ENCODE measurements at regions not wholly inside any gene's neighbourhood (a gene's known extent, or its start where the extent isn't known, plus 50 kb on each side); places are given as distances from the start of the nearest gene placed in this dataset.

DNA sequence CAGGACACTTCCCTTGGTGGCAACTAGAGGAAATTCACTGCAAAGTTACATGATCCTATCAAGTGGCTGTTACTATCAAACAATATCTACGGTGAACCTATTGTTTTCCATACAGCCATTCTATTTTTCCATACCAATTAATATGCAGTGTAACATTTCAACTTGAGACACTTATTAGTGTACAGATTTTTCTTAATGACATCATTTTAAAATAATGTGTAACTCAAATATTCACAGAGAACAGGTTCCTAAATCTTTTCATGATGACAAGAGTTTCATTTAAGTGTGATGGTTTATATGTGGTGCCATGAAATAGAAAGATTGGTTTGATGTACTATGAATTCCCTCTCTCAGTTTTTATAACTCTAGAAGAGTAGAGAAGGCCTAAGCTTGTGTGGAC is 291.2 kb upstream of the SOX5 start:
- no peaks in the 10 kb centered on the region for H3K36me3 ChIP-seq (ENCODE audit: insufficient read depth, low read length)
- no peak overlapping the region for H2AFZ ChIP-seq (ENCODE audit: low read depth, low read length)
- no peaks in the 10 kb centered on the region for H3K4me1 ChIP-seq (ENCODE audit: insufficient read depth, low read length)
- no peak overlapping the region for H3K4me3 ChIP-seq (ENCODE audit: low read length)
- H3K9me3 ChIP-seq (ENCODE audit: low read length): no peaks in the 10 kb centered on the region
- no peaks in the 10 kb centered on the region for H3K27me3 ChIP-seq (ENCODE audit: insufficient read depth, low read length)

DNA sequence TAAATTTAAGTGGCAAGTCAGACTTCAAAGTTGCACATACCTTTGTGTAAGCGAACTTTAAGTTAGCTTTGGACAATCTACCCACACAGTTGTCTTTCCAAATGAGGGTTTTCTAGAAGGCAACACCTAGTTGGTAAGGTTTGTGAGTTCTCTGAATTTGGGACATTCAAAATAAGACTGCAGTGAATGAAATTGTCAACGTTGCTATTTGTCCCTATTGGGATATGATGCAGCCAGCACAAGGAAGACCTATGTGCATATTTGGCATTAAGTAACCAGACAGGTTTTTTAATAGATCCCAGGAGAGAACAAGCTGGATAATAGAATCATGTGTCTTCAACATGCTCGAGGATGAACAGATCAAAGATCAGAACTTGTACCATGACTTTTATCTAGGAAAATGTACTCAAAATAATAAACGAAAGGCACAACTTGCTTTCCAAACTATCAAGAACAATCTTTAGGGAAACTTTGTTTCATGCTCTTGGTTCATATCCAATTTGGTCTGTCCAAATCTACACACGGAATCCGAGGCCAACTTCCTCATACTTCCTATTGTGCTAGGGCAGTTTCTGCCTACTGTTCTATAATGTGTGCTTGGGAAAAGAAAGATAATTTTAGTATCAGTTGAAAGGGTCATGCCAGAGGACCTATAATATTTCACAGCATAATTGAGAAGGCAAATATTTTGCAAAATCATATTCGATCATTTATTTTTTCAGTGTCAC is 284.2 kb upstream of the SOX5 start:
- Histone ChIP-seq H3K27me3 (ENCODE audit: insufficient read depth, low read length) (no peaks in the 10 kb centered on the region), H3K4me3 (ENCODE audit: low read length) (no peak overlapping the region), H3K4me1 (ENCODE audit: insufficient read depth, low read length) (peaks cover 27% of the 10 kb centered on the region), H3K9me3 (ENCODE audit: low read length) (no peaks in the 10 kb centered on the region), H3K36me3 (ENCODE audit: insufficient read depth, low read length) (no peaks in the 10 kb centered on the region), H2AFZ (ENCODE audit: low read depth, low read length) (no peak overlapping the region)

DNA sequence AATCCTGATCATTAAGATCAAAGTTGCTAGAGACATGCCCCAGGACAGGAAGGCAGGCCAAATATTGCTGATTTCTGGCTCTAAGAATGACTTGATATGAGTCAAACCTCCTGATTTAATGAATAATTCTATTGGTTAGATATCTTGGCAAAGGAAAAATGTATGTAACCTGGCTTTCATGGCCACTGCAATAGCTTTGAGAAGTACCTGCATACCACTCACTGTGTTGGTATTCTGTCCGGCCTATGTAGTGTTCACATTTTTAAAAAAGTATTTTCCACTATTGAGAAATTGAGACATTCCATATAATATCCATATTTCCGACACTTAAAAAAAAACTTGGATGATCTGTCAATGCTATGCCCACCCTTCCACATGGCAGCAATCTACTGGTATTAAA is 283.1 kb upstream of the SOX5 start:
- no peak overlapping the region for H3K4me3 ChIP-seq (ENCODE audit: low read length)
- no peaks in the 10 kb centered on the region for H3K9me3 ChIP-seq (ENCODE audit: low read length)
- no peaks in the 10 kb centered on the region for H3K27me3 ChIP-seq (ENCODE audit: insufficient read depth, low read length)
- no peak overlapping the region for H2AFZ ChIP-seq (ENCODE audit: low read depth, low read length)
- no peaks in the 10 kb centered on the region for H3K36me3 ChIP-seq (ENCODE audit: insufficient read depth, low read length)
- peaks cover 32% of the 10 kb centered on the region for H3K4me1 ChIP-seq (ENCODE audit: insufficient read depth, low read length)

DNA sequence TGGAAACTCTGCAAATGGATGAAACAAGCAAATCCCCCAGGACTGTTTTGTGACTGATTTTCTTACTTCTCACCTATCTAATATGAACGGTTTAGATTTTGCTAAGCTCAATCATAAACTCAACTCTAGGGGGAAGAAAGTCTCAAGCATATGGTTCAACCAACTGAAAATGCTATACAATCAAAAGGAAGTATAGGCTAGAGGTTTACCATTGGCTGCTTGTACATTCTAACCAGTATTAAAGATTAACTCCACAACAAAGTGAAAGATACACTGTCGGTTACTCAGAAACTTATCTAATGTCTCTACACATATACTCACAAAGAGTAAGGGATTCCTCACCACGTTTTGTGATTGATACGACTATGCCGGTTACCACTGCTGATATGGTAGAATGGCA is 281.8 kb upstream of the SOX5 start:
- Histone ChIP-seq H3K36me3 (ENCODE audit: insufficient read depth, low read length) (no peaks in the 10 kb centered on the region), H3K9me3 (ENCODE audit: low read length) (no peaks in the 10 kb centered on the region), H3K27me3 (ENCODE audit: insufficient read depth, low read length) (no peaks in the 10 kb centered on the region), H2AFZ (ENCODE audit: low read depth, low read length) (no peak overlapping the region), H3K4me3 (ENCODE audit: low read length) (no peak overlapping the region), H3K4me1 (ENCODE audit: insufficient read depth, low read length) (peaks cover 32% of the 10 kb centered on the region)

DNA sequence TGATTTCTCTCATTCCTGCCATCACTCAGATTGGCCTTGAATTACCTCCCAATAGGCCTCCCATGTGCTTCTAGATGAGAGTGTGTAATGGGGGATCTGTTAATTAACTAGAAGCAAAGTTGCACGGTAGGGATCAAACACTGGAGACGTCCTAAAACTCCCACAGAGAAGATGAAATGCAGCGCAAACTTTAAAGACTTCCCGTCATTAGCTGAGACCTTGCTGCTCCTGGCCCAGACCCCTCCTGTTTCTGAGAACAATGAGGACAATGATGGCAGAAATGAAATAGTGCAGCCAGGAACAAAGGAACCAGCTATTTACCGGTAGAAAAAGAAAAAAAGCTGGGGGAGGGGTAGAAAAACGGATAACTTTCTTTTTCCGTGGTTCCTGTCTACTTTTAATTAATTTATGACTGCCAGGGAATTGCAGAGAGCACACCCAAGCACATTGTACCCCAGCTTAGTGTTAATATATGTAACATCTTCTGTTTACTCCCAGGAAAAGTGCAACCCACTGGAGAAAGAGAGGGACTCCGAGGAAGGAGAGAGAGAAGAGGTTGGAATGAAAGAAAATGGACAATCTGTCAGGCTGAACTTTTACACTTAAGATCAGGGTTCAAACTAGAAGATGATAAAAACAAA is 280.7 kb upstream of the SOX5 start:
- Histone ChIP-seq H3K4me1 (ENCODE audit: insufficient read depth, low read length) (peaks cover 32% of the 10 kb centered on the region), H2AFZ (ENCODE audit: low read depth, low read length) (peak overlapping the region; percentile 26), H3K27me3 (ENCODE audit: insufficient read depth, low read length) (no peaks in the 10 kb centered on the region), H3K9me3 (ENCODE audit: low read length) (no peaks in the 10 kb centered on the region), H3K36me3 (ENCODE audit: insufficient read depth, low read length) (no peaks in the 10 kb centered on the region), H3K4me3 (ENCODE audit: low read length) (peak overlapping the region; percentile 26)

DNA sequence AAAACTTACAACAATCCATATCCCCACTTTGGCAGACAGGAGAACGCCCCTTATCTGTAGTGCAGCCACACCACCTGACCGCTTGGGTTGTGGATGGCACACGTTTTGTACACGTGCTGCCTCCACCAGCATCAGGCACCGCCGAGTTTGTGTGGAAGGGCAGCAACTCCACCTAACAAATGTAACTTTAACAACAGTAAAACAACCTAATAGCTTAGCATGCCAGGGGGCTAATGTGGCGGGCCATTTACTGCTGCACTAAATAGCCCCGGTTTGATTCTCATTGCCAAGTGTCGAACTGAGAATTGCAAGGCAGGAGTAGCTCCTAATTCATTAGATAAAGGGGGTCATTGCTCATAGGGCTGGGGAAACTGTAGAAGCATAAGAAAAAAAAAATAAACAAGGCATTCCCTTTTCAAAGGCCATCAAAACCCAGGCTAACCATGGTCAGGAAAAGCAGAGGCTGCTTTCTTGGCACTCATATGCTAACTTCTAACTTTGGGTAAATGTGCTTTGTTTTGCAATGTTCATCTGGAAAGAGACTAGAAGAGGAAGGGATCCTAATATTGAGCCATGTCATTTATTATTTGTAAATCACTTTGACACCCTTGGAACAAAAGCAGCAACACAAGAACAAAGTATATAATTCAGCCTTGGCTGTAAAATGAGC is 279.7 kb upstream of the SOX5 start:
- H3K4me3 ChIP-seq (ENCODE audit: low read length): no peak overlapping the region
- H3K9me3 ChIP-seq (ENCODE audit: low read length): no peaks in the 10 kb centered on the region
- H3K36me3 ChIP-seq (ENCODE audit: insufficient read depth, low read length): no peaks in the 10 kb centered on the region
- no peaks in the 10 kb centered on the region for H3K27me3 ChIP-seq (ENCODE audit: insufficient read depth, low read length)
- peak overlapping the region; percentile 26 for H2AFZ ChIP-seq (ENCODE audit: low read depth, low read length)
- peaks cover 32% of the 10 kb centered on the region for H3K4me1 ChIP-seq (ENCODE audit: insufficient read depth, low read length)

DNA sequence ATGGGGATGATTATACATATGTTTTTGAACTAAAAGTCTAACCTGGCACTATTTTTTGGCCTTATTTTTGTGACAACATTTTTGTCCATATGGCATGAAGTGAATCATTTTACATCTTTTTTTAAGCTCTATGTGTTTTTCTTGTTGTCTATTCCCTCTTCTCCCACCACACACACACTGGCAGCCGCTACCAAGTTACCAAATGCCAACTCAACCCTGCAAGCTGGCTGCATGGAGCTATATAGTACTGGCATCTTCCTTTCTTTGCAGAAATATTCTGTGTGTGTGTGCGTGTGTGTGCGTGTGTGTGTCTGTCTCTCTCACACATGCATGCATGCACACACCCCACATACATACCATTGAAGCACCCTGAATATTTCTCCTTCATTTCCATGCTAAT is 278.9 kb upstream of the SOX5 start:
- Histone ChIP-seq H3K4me1 (ENCODE audit: insufficient read depth, low read length) (peaks cover 32% of the 10 kb centered on the region), H3K27me3 (ENCODE audit: insufficient read depth, low read length) (no peaks in the 10 kb centered on the region), H2AFZ (ENCODE audit: low read depth, low read length) (no peak overlapping the region), H3K9me3 (ENCODE audit: low read length) (no peaks in the 10 kb centered on the region), H3K36me3 (ENCODE audit: insufficient read depth, low read length) (no peaks in the 10 kb centered on the region), H3K4me3 (ENCODE audit: low read length) (no peak overlapping the region)

DNA sequence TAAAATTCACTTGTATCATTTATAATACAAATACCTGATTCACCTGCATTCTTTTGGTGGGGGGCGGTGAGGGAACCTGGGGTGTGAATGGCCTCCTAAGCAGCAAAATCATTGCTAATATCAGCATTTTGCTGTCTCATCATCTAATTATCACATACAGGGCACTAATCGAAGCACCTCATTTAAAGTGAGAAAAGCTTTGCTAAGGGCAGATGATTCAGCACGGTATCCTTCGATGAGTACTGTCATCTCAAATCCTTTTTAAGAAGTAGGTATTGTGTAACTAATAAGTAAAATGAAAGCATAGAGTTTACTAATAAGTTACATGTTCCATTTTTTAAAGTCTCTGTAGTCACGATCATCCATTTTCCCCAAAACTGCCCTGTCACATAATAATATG is 278.1 kb upstream of the SOX5 start:
- Histone ChIP-seq H3K27me3 (ENCODE audit: insufficient read depth, low read length) (no peaks in the 10 kb centered on the region), H2AFZ (ENCODE audit: low read depth, low read length) (no peak overlapping the region), H3K4me1 (ENCODE audit: insufficient read depth, low read length) (peaks cover 32% of the 10 kb centered on the region), H3K9me3 (ENCODE audit: low read length) (no peaks in the 10 kb centered on the region), H3K4me3 (ENCODE audit: low read length) (no peak overlapping the region), H3K36me3 (ENCODE audit: insufficient read depth, low read length) (no peaks in the 10 kb centered on the region)

DNA sequence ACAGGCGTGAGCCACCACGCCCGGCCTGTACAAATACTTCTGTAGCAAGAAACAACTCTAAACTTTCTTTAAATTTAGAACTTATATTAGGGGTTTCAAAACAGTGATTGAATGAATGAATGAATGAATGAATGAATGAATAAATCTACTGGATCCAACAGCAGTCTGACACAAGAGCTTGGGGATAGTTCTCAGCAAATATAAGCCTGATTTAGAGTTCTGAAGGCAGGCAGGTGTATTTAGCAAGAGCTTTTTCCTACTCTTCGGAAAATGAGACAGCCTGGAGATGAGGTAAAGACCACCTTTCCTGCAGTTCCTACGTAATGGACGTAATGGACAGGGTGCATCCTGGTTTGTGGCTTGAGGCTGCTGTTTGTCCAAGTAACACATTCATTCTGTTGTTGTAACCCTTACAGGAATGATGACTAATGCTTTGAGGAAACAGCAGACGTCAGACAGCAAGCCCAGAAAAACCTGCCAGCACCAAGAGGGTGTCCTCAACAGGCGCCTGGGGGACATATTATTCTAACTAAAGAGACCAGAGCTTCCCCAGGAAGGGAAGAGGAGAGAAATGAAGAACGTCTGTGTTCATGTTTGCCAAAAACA is 277.4 kb upstream of the SOX5 start:
- Histone ChIP-seq H3K9me3 (ENCODE audit: low read length) (no peaks in the 10 kb centered on the region), H3K4me3 (ENCODE audit: low read length) (no peak overlapping the region), H3K4me1 (ENCODE audit: insufficient read depth, low read length) (peaks cover 32% of the 10 kb centered on the region), H2AFZ (ENCODE audit: low read depth, low read length) (no peak overlapping the region), H3K27me3 (ENCODE audit: insufficient read depth, low read length) (no peaks in the 10 kb centered on the region), H3K36me3 (ENCODE audit: insufficient read depth, low read length) (no peaks in the 10 kb centered on the region)

DNA sequence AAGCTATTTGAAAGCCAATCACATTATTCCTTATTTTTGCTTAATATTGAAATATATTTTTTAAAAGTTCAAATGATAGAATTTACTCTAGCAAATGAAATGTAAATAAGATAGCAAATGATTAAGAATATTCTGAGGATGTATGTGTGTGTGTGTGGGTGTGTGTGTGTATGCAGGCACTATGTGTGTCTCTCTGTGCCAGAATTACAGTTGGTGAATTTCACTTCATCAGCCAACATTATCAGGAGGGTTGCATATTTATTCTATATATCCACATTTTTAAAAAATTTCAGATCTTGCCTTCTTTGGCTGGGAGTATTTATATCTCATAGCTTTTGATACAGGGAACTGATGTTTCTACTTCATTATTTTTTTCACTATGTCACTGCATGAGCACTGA is 274.9 kb upstream of the SOX5 start:
- H3K27me3 ChIP-seq (ENCODE audit: insufficient read depth, low read length): no peaks in the 10 kb centered on the region
- H3K36me3 ChIP-seq (ENCODE audit: insufficient read depth, low read length): no peaks in the 10 kb centered on the region
- H3K9me3 ChIP-seq (ENCODE audit: low read length): no peaks in the 10 kb centered on the region
- peaks cover 13% of the 10 kb centered on the region for H3K4me1 ChIP-seq (ENCODE audit: insufficient read depth, low read length)
- no peak overlapping the region for H3K4me3 ChIP-seq (ENCODE audit: low read length)
- no peak overlapping the region for H2AFZ ChIP-seq (ENCODE audit: low read depth, low read length)

DNA sequence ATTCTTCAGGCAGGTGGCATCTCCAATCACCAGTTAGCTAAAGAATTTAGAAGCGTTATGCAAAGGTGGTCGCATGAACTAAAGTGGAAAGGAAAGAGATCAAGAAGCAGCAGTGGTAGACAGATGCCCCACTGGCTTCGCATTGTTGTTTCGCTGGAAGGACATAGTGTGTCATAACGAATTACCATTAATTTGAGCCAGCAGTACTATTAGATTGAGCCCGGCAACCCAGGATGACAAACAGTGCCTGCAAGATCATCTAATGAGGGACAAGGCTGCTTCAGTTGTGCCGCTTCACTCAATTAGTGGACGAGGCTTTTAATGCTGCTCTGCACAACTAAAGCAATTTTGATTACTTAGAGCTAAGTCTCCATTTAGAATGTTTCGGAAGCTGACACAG is 274.5 kb upstream of the SOX5 start:
- no peak overlapping the region for H2AFZ ChIP-seq (ENCODE audit: low read depth, low read length)
- H3K36me3 ChIP-seq (ENCODE audit: insufficient read depth, low read length): no peaks in the 10 kb centered on the region
- no peaks in the 10 kb centered on the region for H3K27me3 ChIP-seq (ENCODE audit: insufficient read depth, low read length)
- H3K9me3 ChIP-seq (ENCODE audit: low read length): no peaks in the 10 kb centered on the region
- H3K4me3 ChIP-seq (ENCODE audit: low read length): no peak overlapping the region
- H3K4me1 ChIP-seq (ENCODE audit: insufficient read depth, low read length): peaks cover 8% of the 10 kb centered on the region

DNA sequence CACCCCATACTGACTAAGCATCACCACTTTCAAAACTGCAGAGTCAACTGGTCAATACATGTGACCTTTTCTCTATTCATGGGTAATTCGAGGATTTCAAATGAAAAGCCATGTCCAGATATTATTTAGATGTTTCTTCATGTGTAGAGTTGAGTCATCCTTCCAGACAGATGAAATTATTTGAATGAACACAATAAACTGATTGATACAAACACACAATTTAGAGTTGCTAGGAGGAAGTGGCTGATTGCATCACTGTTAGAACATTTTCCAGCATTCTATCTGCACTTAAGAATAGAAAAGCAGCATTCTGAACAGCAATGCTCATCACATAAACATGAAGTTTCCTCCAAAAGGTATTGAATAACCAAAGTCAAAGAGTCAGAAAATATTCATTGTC is 273.5 kb upstream of the SOX5 start:
- Histone ChIP-seq H3K4me3 (ENCODE audit: low read length) (no peak overlapping the region), H3K4me1 (ENCODE audit: insufficient read depth, low read length) (no peaks in the 10 kb centered on the region), H3K36me3 (ENCODE audit: insufficient read depth, low read length) (no peaks in the 10 kb centered on the region), H2AFZ (ENCODE audit: low read depth, low read length) (no peak overlapping the region), H3K9me3 (ENCODE audit: low read length) (no peaks in the 10 kb centered on the region), H3K27me3 (ENCODE audit: insufficient read depth, low read length) (no peaks in the 10 kb centered on the region)

DNA sequence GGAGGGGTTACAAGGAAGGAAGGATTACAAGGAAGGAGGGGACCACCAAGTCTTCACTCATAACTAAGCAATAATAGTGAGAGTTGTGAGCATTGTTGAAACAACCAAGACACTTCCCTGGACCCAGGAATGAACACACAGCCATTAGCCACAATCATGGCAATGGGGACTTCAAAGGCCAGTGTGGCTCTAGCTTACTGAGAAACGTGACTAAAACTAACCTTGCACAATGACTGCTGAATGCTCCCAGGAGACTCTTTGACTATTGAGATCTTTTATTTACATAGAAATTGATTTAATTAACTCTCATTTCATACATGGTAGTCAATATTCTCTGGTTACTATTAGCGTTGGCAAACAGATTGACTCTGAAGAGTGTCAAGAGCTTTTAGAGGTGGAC is 263.0 kb upstream of the SOX5 start:
- Histone ChIP-seq H3K4me1 (ENCODE audit: insufficient read depth, low read length) (peaks cover 2% of the 10 kb centered on the region), H2AFZ (ENCODE audit: low read depth, low read length) (no peak overlapping the region), H3K4me3 (ENCODE audit: low read length) (no peak overlapping the region), H3K9me3 (ENCODE audit: low read length) (peaks cover 2% of the 10 kb centered on the region), H3K27me3 (ENCODE audit: insufficient read depth, low read length) (no peaks in the 10 kb centered on the region), H3K36me3 (ENCODE audit: insufficient read depth, low read length) (peaks cover 4% of the 10 kb centered on the region)
